ENCODE measurements at regions not wholly inside any gene's neighbourhood (a gene's known extent, or its start where the extent isn't known, plus 50 kb on each side); places are given as distances from the start of the nearest gene placed in this dataset.

DNA sequence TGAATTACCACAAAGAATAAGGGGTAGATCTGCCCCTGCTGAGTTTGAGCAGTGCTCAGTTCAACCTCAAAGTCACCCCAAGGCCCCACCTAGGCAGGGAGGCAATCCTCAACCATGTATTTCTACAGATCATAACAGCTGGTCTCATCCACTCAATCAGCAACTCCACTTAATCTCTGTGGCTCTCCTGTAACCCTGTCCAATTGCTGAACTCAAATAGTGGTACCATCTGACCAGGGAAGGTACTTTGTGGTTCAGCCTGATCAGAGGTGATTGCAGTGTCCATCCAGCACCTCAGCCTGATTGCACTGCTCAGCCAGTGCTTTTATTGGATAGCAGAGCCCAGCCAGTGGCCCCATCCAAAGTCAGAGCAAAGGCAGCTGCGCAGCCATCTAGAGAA is 91.0 kb upstream of the SLC4A10 start:
- H3K4me3 ChIP-seq: no peak overlapping the region
- no peak overlapping the region for H3K27ac ChIP-seq
- BruUV-seq (replicated peaks): no TSS peak
- H3K4me1 ChIP-seq (replicated peaks; ENCODE audit: insufficient read depth): no peaks in the 10 kb centered on the region
- H3K36me3 ChIP-seq (ENCODE audit: low read depth): no peaks in the 10 kb centered on the region
- no peaks in the 10 kb centered on the region for H3K9me3 ChIP-seq (ENCODE audit: insufficient read depth, low read depth)
- no peaks in the 10 kb centered on the region for H3K79me2 ChIP-seq (ENCODE audit: low read depth)
- H3K4me2 ChIP-seq: no peak overlapping the region
- no peak overlapping the region for H2AFZ ChIP-seq
- no peaks in the 10 kb centered on the region for H3F3A ChIP-seq (ENCODE audit: insufficient read depth, low read depth)
- TF ChIP-seq, protein P1, sequence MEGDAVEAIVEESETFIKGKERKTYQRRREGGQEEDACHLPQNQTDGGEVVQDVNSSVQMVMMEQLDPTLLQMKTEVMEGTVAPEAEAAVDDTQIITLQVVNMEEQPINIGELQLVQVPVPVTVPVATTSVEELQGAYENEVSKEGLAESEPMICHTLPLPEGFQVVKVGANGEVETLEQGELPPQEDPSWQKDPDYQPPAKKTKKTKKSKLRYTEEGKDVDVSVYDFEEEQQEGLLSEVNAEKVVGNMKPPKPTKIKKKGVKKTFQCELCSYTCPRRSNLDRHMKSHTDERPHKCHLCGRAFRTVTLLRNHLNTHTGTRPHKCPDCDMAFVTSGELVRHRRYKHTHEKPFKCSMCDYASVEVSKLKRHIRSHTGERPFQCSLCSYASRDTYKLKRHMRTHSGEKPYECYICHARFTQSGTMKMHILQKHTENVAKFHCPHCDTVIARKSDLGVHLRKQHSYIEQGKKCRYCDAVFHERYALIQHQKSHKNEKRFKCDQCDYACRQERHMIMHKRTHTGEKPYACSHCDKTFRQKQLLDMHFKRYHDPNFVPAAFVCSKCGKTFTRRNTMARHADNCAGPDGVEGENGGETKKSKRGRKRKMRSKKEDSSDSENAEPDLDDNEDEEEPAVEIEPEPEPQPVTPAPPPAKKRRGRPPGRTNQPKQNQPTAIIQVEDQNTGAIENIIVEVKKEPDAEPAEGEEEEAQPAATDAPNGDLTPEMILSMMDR (conservative IDR thresholded peaks at IDR 0.05): no peak
- TF ChIP-seq EZH2 (IDR thresholded peaks at IDR 0.05; ENCODE audit: low read depth): no peak
- no peaks in the 10 kb centered on the region for H3K27me3 ChIP-seq (ENCODE audit: insufficient read depth, low read depth)
- H3K9me2 ChIP-seq (ENCODE audit: insufficient read depth): no peaks in the 10 kb centered on the region
- DNase-seq: no peak
- H4K20me1 ChIP-seq (ENCODE audit: insufficient read depth): no peaks in the 10 kb centered on the region
- ChIA-PET POLR2A (ENCODE audit: unreplicated experiment) (no interaction called here), CTCF (no interaction called here)
- intact Hi-C loops (cut with micrococcal nuclease; ENCODE audit: unreplicated experiment): no loop called here

- H3K4me2 ChIP-seq: no peak overlapping the region
- H3K79me2 ChIP-seq (ENCODE audit: low read depth): no peaks in the 10 kb centered on the region
- no peaks in the 10 kb centered on the region for H3K36me3 ChIP-seq (ENCODE audit: low read depth)
- no peaks in the 10 kb centered on the region for H3K4me1 ChIP-seq (replicated peaks; ENCODE audit: insufficient read depth)
- intact Hi-C loops (cut with micrococcal nuclease; ENCODE audit: unreplicated experiment): no loop called here
- H2AFZ ChIP-seq: no peak overlapping the region
- H3K9me2 ChIP-seq (ENCODE audit: insufficient read depth): no peaks in the 10 kb centered on the region
- ChIA-PET POLR2A (ENCODE audit: unreplicated experiment) (no interaction called here), CTCF (no interaction called here)
- H3K9me3 ChIP-seq (ENCODE audit: insufficient read depth, low read depth): no peaks in the 10 kb centered on the region
- no TSS peak for BruUV-seq (replicated peaks)
- H3K27me3 ChIP-seq (ENCODE audit: insufficient read depth, low read depth): no peaks in the 10 kb centered on the region
- H3F3A ChIP-seq (ENCODE audit: insufficient read depth, low read depth): no peaks in the 10 kb centered on the region
- H4K20me1 ChIP-seq (ENCODE audit: insufficient read depth): no peaks in the 10 kb centered on the region
- no peak overlapping the region for H3K27ac ChIP-seq
- H3K4me3 ChIP-seq: no peak overlapping the region
- DNase-seq: no peak
- TF ChIP-seq, protein P1 (conservative IDR thresholded peaks at IDR 0.05): no peak
- no peak for TF ChIP-seq EZH2 (IDR thresholded peaks at IDR 0.05; ENCODE audit: low read depth)
Observed at GRCh38 chr2:161546635-161547034, 77.6 kb upstream of the SLC4A10 start.

- ChIA-PET CTCF (no interaction called here), POLR2A (ENCODE audit: unreplicated experiment) (no interaction called here)
- Histone ChIP-seq H3K4me2 (no peak overlapping the region), H3K79me2 (ENCODE audit: low read depth) (no peaks in the 10 kb centered on the region), H3K27ac (no peak overlapping the region), H3F3A (ENCODE audit: insufficient read depth, low read depth) (no peaks in the 10 kb centered on the region), H4K20me1 (ENCODE audit: insufficient read depth) (no peaks in the 10 kb centered on the region), H3K9me3 (ENCODE audit: insufficient read depth, low read depth) (no peaks in the 10 kb centered on the region), H3K36me3 (ENCODE audit: low read depth) (no peaks in the 10 kb centered on the region), H2AFZ (no peak overlapping the region), H3K9me2 (ENCODE audit: insufficient read depth) (no peaks in the 10 kb centered on the region), H3K4me3 (no peak overlapping the region), H3K4me1 (replicated peaks; ENCODE audit: insufficient read depth) (no peaks in the 10 kb centered on the region), H3K27me3 (ENCODE audit: insufficient read depth, low read depth) (no peaks in the 10 kb centered on the region)
- no peak for DNase-seq
- TF ChIP-seq, protein P1 (conservative IDR thresholded peaks at IDR 0.05): no peak
- TF ChIP-seq EZH2 (IDR thresholded peaks at IDR 0.05; ENCODE audit: low read depth): no peak
- intact Hi-C loops (cut with micrococcal nuclease; ENCODE audit: unreplicated experiment): no loop called here
- BruUV-seq (replicated peaks): no TSS peak
Observed at GRCh38 chr2:161547130-161547529, 77.1 kb upstream of the SLC4A10 start.

Data from PC-9 (cell line).